AG08396 (cell line): ENCODE measurements at regions not wholly inside any gene's neighbourhood (a gene's known extent, or its start where the extent isn't known, plus 50 kb on each side); places are given as distances from the start of the nearest gene placed in this dataset.

Experiments used
- DNase-seq: peaks from one replicate; pipeline ENCODE4 v3.0.0; 2012; ENCODE audit warnings: low spot score, mixed read lengths

DNA sequence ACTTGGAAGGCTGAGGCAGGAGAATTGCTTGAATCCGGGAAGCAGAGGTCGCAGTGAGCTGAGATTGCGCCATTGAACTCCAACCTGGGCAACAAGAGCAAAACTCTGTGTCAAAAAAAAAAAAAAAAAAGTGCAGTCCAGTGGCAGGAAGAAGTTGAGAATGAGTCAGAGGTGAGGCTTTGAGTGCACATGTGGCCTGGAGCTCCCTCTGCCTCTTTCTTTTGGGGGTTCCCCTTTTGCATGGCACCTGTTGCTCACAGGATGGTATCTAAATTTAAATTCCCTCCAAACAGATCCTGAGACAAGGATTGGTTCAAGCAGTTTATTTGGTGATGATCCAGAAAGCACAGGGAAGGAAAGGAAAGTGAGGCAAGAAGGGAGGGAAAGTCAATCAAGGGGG, 151.4 kb upstream of the STX18 start:
- DNase-seq, result no peak

DNA sequence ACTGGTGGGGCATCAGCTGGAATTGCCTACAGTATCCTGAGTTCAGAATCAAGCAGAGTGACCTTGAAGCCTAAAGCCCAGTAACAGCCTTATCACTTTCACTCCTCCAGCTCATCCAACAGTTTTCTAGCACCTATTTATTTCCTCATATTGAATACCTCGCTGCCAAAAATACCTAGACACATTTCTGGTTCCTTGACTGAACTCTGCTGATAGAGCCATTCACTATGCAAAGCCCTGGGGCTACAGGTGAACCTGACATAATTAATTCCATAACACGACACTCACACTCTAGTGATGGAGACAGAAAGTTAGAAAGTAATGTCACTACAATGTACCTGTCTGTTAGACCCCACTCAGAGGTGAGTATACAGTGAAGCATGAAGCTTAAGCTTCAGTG, 149.0 kb upstream of the STX18 start:
- no peak for DNase-seq

DNA sequence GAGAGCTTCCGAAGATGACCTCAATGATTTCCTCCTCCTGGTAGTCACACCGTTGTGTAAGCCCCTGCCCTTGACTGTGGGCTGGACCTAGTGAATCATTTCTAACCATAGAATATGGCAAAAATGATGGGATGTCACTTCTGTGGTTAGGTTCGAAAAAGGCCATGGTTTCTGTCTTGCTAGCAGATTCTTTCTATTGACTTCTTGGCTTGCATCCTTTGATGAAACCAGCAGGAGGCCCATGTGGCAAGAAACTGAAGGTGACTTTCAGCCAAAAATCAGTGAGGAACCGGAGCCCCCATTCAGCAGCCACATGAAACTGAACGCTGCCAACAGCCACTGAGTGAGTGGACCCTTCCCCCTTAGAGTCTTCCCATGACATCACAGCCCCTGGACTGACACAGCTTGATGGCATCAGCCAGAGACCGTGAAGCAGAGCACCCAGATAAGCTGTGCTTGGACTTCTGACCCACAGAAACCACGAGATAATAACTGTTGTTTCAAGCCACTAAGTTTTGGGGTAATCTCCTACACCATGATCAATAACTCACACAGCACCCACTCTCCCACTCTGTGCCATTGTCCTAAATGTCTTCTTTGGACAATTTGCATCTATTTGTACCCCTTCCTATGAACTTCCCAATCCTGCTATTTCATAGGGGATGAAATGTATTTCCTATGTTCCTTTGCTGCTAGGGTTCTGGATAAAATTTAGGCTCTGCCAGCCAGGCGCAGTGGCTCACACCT, 148.0 kb upstream of the STX18 start:
- no peak for DNase-seq

DNA sequence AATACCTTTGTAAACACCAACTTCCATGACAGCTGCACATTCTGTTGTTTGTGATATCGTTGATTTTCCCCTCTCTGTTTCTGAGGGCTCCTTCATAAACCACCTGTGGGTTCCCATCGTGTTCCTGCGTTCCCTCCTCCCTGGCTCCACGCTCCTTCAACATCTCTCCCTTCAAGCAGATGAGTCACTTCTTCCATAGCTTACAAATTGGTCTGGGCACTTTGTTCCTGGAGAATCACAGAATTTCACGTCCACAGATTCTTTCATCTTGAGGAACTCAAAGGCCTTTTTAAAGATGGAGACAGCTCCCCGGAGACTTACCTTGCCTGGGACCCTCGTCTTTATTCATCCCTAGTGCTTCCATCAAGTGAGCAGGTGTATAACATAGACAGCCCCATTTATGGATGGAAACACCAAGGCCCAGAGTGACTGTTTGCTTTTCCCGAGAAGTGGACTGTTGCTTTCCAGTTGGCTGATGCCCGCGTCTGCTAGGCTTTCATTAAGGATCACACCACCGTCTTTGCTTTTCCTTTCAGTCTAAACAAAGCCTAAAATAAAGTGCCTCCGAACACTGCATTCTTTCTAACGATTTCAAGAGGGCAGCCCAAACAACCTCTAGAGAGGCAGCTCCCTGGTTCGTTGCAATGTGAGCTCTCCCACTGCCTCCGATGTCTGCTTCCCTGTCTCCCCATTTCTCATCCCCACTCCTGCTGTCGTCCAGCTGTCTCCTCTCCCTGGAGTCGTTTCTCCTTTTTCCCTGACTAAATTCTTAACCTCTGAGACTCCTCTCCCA, 146.3 kb upstream of the STX18 start:
- DNase-seq, result no peak

DNA sequence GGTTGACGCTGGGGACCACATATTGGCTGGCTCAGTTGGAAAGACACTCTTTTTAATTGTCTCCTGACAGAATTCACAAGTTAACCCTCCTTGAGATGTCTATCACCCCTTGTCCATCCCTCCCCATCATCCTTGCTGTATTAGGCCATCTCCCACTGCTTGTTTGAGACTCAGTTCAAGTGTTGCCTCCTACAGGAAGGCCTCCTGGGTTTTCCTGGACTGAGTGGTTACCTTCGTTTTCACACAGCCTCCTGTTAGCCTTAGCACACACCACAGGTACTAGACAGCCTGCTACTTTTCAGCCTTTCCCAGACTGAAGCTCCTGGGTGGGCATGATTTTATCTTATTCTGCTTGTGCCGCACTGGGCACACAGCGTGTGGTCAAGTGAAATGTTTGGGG, 145.3 kb upstream of the STX18 start:
- DNase-seq, result no peak

DNA sequence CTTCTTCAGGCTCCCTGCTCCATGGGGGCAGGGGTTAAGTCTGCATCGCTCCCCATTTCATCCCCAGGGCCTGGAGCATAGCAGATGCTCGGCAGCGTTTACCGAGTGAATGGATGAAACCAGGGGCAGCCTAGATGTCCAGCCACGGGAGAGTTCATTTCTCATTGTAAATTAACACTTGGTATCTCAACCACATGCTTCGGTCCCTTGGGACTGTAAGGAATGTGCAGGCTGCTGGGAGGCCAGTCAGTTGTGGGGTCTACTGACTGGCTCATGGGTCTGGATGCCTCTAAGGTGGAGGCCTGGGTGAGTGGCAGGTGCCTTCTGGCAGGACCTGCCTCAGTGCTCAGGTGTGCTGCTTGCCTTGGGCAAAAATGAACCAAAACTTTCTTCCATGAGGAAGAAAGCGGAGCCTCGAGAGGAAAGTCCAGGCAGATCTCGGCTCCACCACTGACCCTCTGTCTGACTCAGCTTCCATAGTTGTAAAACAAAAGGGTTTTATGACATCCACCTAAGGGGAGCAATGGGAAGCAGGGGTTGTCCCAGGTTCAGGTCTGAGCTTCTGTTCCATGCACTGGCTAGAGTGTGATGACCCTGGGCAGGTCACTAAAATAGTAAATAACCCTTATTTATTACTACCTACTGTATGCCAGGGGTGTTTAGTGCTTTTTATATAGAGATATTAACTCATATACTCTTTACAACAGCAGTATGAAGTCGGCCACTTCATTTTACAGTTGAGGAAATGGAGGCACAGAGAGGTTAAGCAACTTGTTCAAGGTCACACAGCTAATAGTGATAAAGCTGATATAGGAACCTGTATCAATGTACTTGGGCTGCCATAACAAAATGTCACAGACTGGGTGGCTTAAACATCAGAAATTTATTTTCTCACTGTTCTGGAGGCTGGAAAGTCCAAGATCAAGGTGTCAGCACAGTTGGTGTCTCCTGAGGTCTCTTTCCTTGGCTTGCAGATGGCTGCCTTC, 144.3 kb upstream of the STX18 start:
- DNase-seq, result no peak

DNA sequence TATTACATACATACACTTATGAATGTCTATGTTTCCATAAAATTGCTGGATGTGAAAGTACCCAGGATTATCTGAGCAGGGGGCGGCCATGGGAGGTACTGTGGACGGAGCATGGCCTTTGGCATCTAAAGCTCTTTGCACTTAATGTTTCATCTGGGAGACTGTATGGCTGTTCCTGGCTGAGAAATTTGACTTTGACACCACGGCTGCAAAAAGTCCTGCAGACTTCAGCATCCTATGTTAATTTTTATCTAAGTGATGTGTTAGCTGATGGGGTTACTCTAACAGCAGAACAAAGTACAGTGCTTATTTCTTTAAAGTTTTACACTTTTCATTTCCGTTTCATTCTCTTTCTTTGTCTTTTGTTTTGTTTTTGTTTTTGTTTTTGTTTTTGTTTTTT, 139.8 kb upstream of the STX18 start:
- no peak for DNase-seq

DNA sequence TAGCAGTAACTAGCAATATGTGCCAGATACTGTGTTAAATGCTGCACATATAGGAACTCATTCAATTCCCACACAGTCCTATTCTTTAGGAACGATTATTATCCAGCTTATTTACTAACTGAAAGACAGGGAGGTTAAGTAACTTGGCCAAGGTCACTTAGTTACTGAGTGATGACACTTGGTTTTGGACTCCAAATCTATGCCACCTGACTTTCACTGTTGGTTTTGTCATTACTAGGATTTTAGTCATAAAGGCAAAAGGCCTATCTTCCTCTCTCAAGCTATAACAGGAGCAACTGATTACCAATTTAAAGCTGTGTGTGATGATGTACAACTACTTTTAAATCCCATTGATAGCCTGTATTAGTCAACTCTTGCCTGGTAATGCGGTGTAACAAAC, 138.9 kb upstream of the STX18 start:
- no peak for DNase-seq

DNA sequence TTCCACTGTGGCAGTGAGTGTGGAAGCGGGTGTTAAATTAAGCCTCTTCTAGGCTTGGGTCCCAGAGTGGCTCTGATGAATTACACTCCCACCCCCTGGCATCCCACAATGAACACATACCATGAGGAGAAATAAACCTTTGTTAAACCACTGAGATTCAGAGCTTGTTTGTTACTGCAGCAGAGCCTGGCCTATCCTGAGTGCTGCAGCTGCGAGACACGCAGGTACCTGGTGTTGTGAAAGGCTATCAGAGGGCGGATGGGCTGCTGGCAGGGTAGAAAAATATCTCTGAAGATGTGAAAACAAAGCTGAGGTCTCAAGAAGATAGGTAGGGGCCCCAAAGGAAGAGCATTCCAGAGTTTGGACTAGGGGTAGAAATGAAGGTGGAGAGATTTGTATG, 138.4 kb upstream of the STX18 start:
- no peak for DNase-seq

DNA sequence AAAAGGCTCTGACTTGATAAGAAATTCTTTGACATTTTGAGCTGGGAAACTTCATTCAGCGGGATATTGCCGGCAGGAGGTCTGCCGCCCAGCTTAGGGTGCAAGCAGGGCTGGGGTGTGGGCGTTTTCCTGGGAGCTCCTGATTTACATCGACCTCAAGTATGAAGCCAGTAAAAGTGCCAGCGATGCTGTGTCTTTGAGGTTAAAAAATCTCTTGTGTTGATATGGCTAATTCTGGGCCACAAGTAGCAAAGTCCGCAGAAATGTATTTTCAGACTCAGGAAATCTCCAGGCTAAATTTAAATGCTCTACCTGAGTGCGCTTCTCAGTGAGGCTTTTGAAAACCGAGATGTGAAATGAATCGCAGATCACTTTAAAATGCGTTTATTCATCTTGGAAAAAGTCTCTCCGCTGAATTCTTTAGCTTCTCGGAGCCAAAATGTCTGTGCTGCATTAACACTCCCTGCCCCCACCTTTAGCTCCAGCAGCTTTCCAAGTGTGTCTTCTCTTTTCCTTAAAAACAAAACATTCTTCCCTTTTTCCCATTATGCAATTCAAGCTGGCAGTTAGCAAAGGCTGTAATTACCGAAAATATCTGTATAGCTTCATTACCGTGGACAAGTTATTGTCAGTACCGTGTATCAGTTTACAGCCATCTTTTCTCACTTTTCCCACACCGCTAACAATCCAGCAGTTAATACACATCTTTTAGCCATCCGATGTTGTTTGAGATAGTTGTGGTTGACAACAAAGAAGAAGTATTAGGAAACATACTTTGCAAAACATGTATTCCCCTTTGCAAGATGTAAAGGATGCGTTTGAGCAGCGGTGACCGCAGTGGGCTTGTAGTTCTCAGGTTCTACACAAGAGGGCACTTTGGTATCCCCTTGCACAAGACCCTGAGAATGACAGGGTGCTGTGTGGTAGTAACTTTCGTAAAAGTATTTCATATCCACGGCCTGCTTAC, 136.0 kb upstream of the STX18 start:
- DNase-seq, result peak; percentile 72

DNA sequence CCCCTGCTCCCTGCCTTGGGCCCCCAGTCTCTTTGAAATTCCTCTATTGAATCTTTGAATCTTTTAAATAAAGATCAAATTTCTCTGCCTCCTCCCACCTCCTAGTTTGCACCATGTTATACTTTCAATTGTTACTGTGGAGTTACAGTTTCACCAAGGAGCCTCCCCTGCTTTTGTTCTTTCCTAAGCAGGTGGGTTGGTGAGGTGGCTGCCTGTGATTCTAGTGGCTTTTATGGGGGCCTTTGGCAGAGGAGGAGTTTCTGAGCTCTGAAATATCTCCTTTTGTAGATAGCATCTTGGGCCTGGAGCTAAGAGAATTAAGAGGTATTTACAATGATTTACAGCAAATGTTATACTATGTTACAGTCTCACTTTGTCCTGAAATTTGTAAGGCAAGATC, 133.8 kb upstream of the STX18 start:
- no peak for DNase-seq

DNA sequence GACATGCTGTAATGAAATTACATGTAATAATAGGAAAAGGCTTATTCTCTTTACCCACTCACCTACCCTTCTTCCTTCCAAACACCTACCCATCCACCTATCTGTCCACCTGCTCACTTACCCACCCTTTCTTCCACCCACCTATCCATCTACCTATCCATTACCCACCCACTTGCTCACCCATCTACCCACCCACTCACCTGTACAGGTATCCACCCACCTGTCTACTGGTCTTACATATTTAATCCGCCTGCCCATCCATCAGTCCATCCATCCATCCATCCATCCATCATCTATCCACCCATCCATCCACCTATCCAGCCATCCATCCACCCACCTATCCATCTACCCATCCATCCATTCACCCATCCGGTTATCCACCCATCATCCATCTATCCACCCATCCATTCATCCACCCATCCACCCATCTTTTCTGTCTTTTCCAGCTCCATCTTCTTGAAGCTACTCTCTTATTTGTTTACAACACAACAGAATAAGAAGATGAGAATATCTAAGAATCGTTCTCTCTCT, 133.3 kb upstream of the STX18 start:
- DNase-seq, result no peak

DNA sequence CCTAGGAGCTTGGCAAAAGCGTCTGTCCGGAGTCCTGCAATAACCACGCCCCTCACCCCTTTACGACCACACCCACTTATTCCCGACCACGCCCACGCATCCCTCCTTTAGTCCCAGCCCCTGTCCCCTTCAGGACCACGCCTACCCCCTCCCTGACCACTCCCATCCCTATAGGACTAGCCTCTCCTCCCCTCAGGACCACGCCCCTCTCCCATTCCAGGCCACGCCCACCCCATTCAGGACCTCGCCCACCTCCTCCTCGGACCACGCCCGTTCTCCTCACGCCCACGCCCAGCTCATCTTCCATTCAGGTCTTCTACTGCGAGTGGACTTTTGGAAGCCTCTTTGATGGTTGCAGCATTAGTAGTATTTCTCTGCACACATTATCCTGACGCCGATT, 131.2 kb upstream of the STX18 start:
- DNase-seq, result peak; percentile 28

DNA sequence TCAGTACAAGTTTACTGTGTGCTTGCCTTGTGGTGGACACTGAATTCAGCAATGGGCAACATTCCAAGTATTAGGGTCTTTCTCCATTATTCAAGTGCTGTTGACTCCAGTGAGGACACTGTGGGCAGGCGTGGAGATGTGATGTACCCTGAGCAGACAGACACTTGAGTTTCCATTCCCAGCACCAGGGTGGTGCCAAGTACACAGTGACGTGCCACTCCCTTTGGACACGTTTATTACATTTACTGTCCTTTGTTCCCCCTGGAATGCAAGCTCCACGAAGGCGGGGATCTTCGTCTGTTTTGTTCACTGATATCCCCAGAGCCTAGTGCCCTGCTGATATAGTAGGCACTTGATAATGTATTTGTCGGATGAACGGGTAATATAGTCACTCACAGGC, 130.6 kb upstream of the STX18 start:
- DNase-seq, result no peak

DNA sequence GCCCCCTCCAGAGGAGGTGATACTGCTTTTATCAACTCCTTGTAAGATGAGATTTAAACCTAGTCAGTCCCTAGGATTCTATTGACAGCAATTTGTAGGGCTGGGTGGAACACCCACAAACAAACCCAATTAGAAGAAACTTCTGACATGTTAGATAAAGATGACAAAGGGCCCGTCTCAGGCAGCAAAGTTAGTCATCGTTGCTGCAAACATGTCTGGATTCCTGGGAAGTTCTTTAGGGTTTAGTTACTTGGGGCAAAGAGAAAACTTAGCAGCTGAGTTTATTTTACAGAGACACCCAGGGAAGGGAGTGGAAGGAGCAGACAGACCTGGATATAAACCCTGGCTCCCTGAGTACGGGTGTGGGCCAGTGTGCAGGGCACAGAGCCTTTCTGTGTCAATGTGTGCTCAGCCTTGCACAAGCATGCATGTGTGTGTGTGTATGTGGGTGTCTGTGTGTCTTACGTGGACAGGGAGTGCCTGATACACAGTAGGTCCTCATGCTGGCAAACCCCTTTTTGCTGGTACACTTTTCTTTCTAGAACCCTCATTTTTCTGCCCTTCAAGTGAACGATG, 130.0 kb upstream of the STX18 start:
- DNase-seq, result no peak

DNA sequence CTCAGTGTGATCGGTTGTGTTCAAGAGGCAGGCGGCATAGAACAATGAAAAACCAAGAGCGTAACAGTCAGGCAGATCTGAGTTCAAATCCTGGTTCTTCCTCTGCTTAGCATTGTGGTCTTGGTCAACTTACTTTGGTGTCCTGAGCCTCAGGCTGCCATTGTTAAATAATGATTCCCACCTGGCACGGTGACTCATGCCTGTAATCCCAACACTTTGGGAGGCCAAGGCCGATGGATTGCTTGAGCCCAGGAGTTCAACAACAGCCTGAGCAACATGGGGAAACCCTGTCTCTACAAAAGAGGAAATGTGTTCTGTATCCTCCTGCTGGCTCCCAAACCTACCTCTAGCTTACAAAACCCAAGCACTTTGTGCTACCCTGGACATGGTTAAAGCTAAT, 129.0 kb upstream of the STX18 start:
- DNase-seq, result no peak

DNA sequence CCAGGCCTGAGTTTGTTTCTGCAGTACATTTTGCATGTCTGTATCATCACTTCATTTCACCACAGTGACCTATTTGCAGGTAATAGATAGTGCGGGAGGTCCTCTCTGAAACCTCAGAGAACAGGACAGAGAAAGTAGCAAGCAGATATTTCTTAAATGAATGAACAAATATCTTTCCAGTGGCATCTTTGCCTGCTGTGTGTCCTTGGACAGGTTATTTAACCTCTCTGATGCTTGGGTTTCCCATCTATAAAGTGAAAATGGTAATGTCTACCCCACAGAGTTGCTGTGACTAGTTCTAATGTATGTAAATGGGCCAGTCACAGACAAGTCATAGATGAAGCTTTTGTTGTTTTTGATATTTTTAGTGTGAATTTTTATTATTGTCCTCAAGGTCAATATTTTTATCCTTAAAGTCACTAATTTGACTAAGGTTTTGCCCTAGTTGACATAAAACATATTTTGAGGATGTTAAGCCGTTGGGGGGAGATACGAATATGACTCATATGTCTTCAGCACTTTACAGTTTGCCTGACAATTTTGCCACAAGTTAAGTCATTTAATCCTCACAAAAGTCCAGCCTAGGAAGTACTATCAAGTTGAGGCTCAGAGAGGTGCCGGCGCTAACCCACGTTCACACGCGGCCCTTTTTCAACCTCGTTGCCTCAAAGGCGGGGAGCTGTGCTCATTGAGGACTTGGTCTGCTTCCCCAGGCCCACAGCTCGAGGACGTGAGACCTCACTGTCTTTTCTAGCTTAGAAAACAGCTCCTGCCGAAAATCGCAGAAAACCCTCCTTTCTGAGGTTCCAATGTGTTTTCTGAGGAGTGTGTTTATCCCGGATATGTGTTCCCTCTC, 126.7 kb upstream of the STX18 start:
- no peak for DNase-seq

DNA sequence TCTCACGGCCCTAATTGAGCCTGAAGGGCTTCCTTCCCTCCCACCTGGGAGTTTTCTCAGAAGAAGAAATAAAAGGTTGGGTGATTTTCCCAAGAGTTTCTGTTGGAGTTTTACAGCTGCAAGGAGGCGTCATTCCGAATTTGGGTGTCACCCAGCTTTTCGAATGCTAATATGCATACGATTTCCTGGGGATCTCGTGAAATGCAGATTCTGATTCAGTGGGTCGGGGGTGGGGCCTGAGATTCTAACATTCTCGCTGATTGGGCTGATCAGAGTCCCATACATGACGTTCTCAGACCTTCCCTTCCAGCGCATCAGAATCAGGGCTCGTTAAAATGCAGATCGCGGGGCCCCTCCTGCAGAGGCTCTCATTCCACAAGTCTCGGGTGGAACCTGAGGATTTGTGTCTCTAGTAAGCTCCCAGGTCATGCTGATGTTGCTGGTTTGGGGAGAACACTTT, 125.8 kb upstream of the STX18 start:
- DNase-seq, result no peak
